ENCODE measurements at regions not wholly inside any gene's neighbourhood (a gene's known extent, or its start where the extent isn't known, plus 50 kb on each side); places are given as distances from the start of the nearest gene placed in this dataset.

GRCh38 chr6:119620846-119621555 is 271.4 kb upstream of the MAN1A1 start:
- no peak overlapping the region for H3K4me3 ChIP-seq (ENCODE audit: low read length in 3 of 3)
- intact Hi-C loops (cut with DNase I), result no loop called here
- H3K27me3 ChIP-seq (ENCODE audit: control insufficient read depth, insufficient read depth, low read length), result no peaks in the 10 kb centered on the region
- H3K4me1 ChIP-seq (ENCODE audit: control insufficient read depth in 2 of 3, insufficient read depth in 2 of 3, low read depth in 1 of 3, low read length in 3 of 3), result no peaks in the 10 kb centered on the region
- H3K9me3 ChIP-seq (ENCODE audit: control insufficient read depth in 2 of 3, insufficient read depth in 1 of 3, low read length in 3 of 3), result no peaks in the 10 kb centered on the region
- no peak overlapping the region for H3K27ac ChIP-seq (ENCODE audit: low read depth in 2 of 2, low read length in 2 of 2)
- DNase-seq (no peak), FAIRE-seq (no peak)
- no peak overlapping the region for H3K9ac ChIP-seq (ENCODE audit: low read length in 3 of 3)
- no peaks in the 10 kb centered on the region for H3K36me3 ChIP-seq (ENCODE audit: control insufficient read depth in 2 of 3, insufficient read depth in 3 of 3, low read length in 3 of 3)
- no peak for TF ChIP-seq CTCF (IDR thresholded peaks at IDR 0.05; ENCODE audit: borderline replicate concordance, extremely low read depth, insufficient read depth)

- FAIRE-seq (no peak), DNase-seq (no peak)
- no peak overlapping the region for H3K9ac ChIP-seq (ENCODE audit: low read length in 3 of 3)
- H3K4me3 ChIP-seq (ENCODE audit: low read length in 3 of 3), result no peak overlapping the region
- intact Hi-C loops (cut with DNase I), result no loop called here
- H3K27me3 ChIP-seq (ENCODE audit: control insufficient read depth, insufficient read depth, low read length), result no peaks in the 10 kb centered on the region
- no peak overlapping the region for H3K27ac ChIP-seq (ENCODE audit: low read depth in 2 of 2, low read length in 2 of 2)
- H3K4me1 ChIP-seq (ENCODE audit: control insufficient read depth in 2 of 3, insufficient read depth in 2 of 3, low read depth in 1 of 3, low read length in 3 of 3), result no peaks in the 10 kb centered on the region
- TF ChIP-seq CTCF (IDR thresholded peaks at IDR 0.05; ENCODE audit: borderline replicate concordance, extremely low read depth, insufficient read depth), result no peak
- no peaks in the 10 kb centered on the region for H3K9me3 ChIP-seq (ENCODE audit: control insufficient read depth in 2 of 3, insufficient read depth in 1 of 3, low read length in 3 of 3)
- no peaks in the 10 kb centered on the region for H3K36me3 ChIP-seq (ENCODE audit: control insufficient read depth in 2 of 3, insufficient read depth in 3 of 3, low read length in 3 of 3)
Measured at GRCh38 chr6:119614138-119614537, 264.6 kb upstream of the MAN1A1 start.

GRCh38 chr6:119612911-119613381 is 263.4 kb upstream of the MAN1A1 start:
- no peak for DNase-seq
- H3K9ac ChIP-seq (ENCODE audit: low read length in 3 of 3), result no peak overlapping the region
- no peaks in the 10 kb centered on the region for H3K9me3 ChIP-seq (ENCODE audit: control insufficient read depth in 2 of 3, insufficient read depth in 1 of 3, low read length in 3 of 3)
- no peaks in the 10 kb centered on the region for H3K36me3 ChIP-seq (ENCODE audit: control insufficient read depth in 2 of 3, insufficient read depth in 3 of 3, low read length in 3 of 3)
- no peak for FAIRE-seq
- TF ChIP-seq CTCF (IDR thresholded peaks at IDR 0.05; ENCODE audit: borderline replicate concordance, extremely low read depth, insufficient read depth), result no peak
- H3K4me1 ChIP-seq (ENCODE audit: control insufficient read depth in 2 of 3, insufficient read depth in 2 of 3, low read depth in 1 of 3, low read length in 3 of 3), result no peaks in the 10 kb centered on the region
- intact Hi-C loops (cut with DNase I), result no loop called here
- H3K27me3 ChIP-seq (ENCODE audit: control insufficient read depth, insufficient read depth, low read length), result no peaks in the 10 kb centered on the region
- no peak overlapping the region for H3K4me3 ChIP-seq (ENCODE audit: low read length in 3 of 3)
- H3K27ac ChIP-seq (ENCODE audit: low read depth in 2 of 2, low read length in 2 of 2), result no peak overlapping the region

All from kidney (tissue), 13 donors.